ENCODE measurements at regions not wholly inside any gene's neighbourhood (a gene's known extent, or its start where the extent isn't known, plus 50 kb on each side); places are given as distances from the start of the nearest gene placed in this dataset.

- no peak for TF ChIP-seq CTCF (IDR thresholded peaks at IDR 0.05 in 4 of 5, conservative IDR thresholded peaks at IDR 0.05 in 1 of 5)
- no peak for TF ChIP-seq POLR2A (IDR thresholded peaks at IDR 0.05)
These were observed 115.3 kb upstream of the ZNF827 start for GRCh38 chr4:146053891-146054290.
